ENCODE measurements at regions not wholly inside any gene's neighbourhood (a gene's known extent, or its start where the extent isn't known, plus 50 kb on each side); places are given as distances from the start of the nearest gene placed in this dataset.

DNA sequence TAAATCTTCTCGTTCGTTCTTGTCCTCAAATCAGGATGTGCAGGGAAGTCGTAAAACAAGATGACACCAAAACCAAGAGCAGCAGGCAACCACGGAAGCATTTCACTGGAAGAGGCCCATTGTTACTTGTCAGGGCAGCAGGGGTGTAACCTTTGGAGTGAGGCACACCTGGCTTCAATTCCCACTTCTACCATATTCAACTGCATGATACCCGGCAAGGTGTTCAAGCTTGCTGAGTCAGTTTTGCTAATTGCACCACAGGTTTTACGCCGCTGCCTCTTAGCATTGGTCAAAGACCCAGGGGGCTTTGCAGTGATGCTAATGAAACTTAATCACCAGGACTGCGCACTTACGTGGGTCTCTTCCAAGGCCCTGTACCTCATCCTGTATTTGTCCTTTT lies 50.0 kb upstream of the PTER start:
- TF ChIP-seq, protein P1, sequence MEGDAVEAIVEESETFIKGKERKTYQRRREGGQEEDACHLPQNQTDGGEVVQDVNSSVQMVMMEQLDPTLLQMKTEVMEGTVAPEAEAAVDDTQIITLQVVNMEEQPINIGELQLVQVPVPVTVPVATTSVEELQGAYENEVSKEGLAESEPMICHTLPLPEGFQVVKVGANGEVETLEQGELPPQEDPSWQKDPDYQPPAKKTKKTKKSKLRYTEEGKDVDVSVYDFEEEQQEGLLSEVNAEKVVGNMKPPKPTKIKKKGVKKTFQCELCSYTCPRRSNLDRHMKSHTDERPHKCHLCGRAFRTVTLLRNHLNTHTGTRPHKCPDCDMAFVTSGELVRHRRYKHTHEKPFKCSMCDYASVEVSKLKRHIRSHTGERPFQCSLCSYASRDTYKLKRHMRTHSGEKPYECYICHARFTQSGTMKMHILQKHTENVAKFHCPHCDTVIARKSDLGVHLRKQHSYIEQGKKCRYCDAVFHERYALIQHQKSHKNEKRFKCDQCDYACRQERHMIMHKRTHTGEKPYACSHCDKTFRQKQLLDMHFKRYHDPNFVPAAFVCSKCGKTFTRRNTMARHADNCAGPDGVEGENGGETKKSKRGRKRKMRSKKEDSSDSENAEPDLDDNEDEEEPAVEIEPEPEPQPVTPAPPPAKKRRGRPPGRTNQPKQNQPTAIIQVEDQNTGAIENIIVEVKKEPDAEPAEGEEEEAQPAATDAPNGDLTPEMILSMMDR (IDR thresholded peaks at IDR 0.05; ENCODE audit: low read depth, low read length) = no peak
- H3K4me3 ChIP-seq (ENCODE audit: low read depth, low read length) = no peak overlapping the region
- in situ Hi-C loops (cut with HindIII; ENCODE audit: low sequenced_read_pairs) = no loop called here

More for the DNA sequence above, 50.0 kb upstream of the PTER start:
- no peak for DNase-seq (ENCODE audit: low read depth, low spot score)
